Activated CD8-positive, alpha-beta memory T cell treated with anti-CD3 and anti-CD28 coated beads, Interleukin-2, amount 50 U/mL, for 24 hours (primary cell): ENCODE measurements at regions not wholly inside any gene's neighbourhood (a gene's known extent, or its start where the extent isn't known, plus 50 kb on each side); places are given as distances from the start of the nearest gene placed in this dataset.
"Not testable (repeated sequence)": the region's sequence is repeated elsewhere in the genome, so short reads cannot be mapped to it uniquely, and the experiment has no call there.

Experiments
- DNase-seq: peaks from one replicate; pipeline ENCODE4 v3.0.0-alpha.2; 2020; ENCODE audit errors: extremely low read depth

- DNase-seq = no peak
Observed at GRCh38 chr9:21694424-21694823, 108.0 kb upstream of the MTAP start.

GRCh38 chr9:21695443-21695842 is 107.0 kb upstream of the MTAP start:
- DNase-seq = no peak

- no peak for DNase-seq
Observed at GRCh38 chr9:21695874-21696341, 106.5 kb upstream of the MTAP start.

- DNase-seq = no peak
Observed at GRCh38 chr9:21696411-21696871, 106.0 kb upstream of the MTAP start.

GRCh38 chr9:21708260-21708711 is 94.2 kb upstream of the MTAP start:
- DNase-seq = no peak

GRCh38 chr9:21708856-21709255 is 93.6 kb upstream of the MTAP start:
- DNase-seq = no peak

GRCh38 chr9:21709464-21710058 is 92.9 kb upstream of the MTAP start:
- peak; percentile 43 for DNase-seq

GRCh38 chr9:21710548-21711191 is 91.8 kb upstream of the MTAP start:
- no peak for DNase-seq

GRCh38 chr9:21711504-21711903 is 90.9 kb upstream of the MTAP start:
- no peak for DNase-seq

- DNase-seq = no peak
Observed at GRCh38 chr9:21715408-21715807, 87.0 kb upstream of the MTAP start.

- DNase-seq = no peak
Observed at GRCh38 chr9:21720758-21721157, 81.7 kb upstream of the MTAP start.

GRCh38 chr9:21727411-21727810 is 75.0 kb upstream of the MTAP start:
- not testable (repeated sequence) for DNase-seq

- DNase-seq = no peak
Observed at GRCh38 chr9:21728781-21729180, 73.7 kb upstream of the MTAP start.

GRCh38 chr9:21729648-21730047 is 72.8 kb upstream of the MTAP start:
- DNase-seq = no peak

GRCh38 chr9:21730899-21731298 is 71.5 kb upstream of the MTAP start:
- no peak for DNase-seq

- no peak for DNase-seq
Observed at GRCh38 chr9:21741151-21741550, 61.3 kb upstream of the MTAP start.

- DNase-seq = no peak
Observed at GRCh38 chr9:21744320-21744719, 58.1 kb upstream of the MTAP start.

- DNase-seq = no peak
Observed at GRCh38 chr9:21744841-21745240, 57.6 kb upstream of the MTAP start.

GRCh38 chr9:21746550-21746949 is 55.9 kb upstream of the MTAP start:
- DNase-seq = no peak

- DNase-seq = no peak
Observed at GRCh38 chr9:21747175-21747574, 55.3 kb upstream of the MTAP start.

GRCh38 chr9:21750021-21750735 is 52.3 kb upstream of the MTAP start:
- no peak for DNase-seq

GRCh38 chr9:21751998-21752397 is 50.4 kb upstream of the MTAP start:
- DNase-seq = no peak
